ENCODE measurements at regions not wholly inside any gene's neighbourhood (a gene's known extent, or its start where the extent isn't known, plus 50 kb on each side); places are given as distances from the start of the nearest gene placed in this dataset.

DNA sequence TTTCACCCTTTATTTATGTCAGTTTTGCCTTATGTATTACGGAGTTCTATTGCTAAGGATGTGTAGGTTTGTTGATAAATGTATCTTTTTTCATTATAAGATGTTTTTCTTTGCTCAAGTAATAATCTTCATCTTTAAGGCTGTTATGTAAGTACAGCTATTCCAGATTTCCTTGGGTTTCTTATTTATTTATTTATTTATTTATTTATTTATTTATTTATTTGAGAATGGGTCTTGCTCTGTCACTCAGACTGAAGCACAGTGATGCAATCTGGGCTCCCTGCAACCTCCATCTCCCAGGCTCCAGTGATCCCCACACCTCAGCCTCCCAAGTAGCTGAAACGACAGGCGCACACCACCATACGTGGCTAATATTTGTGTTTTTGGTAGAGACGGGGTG is 617.0 kb downstream of the SLITRK1 start:
- H3K27me3 Mint-ChIP-seq, result no peaks in the 10 kb centered on the region
- no peak for DNase-seq (ENCODE audit: low spot score in 2 of 2)
- H3K36me3 Mint-ChIP-seq (ENCODE audit: insufficient read depth), result no peaks in the 10 kb centered on the region
- no peaks in the 10 kb centered on the region for H3K4me1 Mint-ChIP-seq
- no peak overlapping the region for H3K27ac Mint-ChIP-seq (ENCODE audit: low read depth)
- H3K9me3 Mint-ChIP-seq, result peaks cover 4% of the 10 kb centered on the region
- no peak for ATAC-seq (replicated peaks; ENCODE audit: extremely low read depth, poor library complexity, severe bottlenecking)
- H3K4me3 Mint-ChIP-seq, result no peak overlapping the region

DNA sequence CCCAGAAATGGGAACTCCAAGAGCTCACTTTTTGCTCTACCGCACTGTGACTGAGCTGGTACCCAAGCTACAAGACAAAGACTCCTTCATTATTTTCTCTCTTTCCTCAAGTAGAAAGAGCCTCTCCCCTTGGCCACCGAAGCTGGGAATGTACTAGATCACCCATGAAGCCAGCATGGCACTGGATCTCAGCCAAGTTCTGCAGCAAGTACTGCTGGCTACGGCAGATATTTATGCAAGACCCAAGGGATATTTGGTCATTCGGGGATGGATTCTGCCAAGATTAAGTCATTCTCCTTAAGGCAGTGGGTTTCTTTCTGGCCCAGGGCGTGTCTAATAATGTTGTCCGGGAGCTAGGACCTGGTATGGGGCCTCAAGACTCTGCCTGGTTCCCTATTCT is 633.5 kb downstream of the SLITRK1 start:
- Mint-ChIP-seq H3K27me3 (no peaks in the 10 kb centered on the region), H3K9me3 (peaks cover 25% of the 10 kb centered on the region), H3K27ac (ENCODE audit: low read depth) (no peak overlapping the region), H3K4me1 (no peaks in the 10 kb centered on the region), H3K4me3 (no peak overlapping the region), H3K36me3 (ENCODE audit: insufficient read depth) (no peaks in the 10 kb centered on the region)
- ATAC-seq (replicated peaks; ENCODE audit: extremely low read depth, poor library complexity, severe bottlenecking) (no peak), DNase-seq (ENCODE audit: low spot score in 2 of 2) (no peak)

DNA sequence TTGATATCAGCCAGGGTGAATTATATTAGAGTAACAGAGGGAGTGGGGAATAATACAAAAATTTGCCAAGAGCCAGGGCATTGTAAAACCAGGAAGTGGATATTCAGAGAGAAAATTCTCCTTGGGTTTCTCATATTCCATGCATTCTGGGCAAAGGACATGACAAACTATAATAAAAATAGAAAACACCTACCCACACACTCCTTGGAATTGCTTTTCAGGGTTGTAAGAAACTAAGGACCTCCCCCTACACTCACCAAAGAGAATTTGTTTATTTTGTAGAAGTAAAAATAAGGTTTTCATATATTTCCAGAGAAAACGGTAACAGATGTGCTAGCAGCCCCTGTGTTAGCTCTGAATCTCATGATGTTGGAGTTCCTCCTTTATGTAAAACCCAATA is 649.6 kb downstream of the SLITRK1 start:
- Mint-ChIP-seq H3K36me3 (ENCODE audit: insufficient read depth) (no peaks in the 10 kb centered on the region), H3K4me1 (no peaks in the 10 kb centered on the region), H3K9me3 (peaks cover 18% of the 10 kb centered on the region), H3K27ac (ENCODE audit: low read depth) (no peak overlapping the region), H3K4me3 (no peak overlapping the region), H3K27me3 (no peaks in the 10 kb centered on the region)
- ATAC-seq (replicated peaks; ENCODE audit: extremely low read depth, poor library complexity, severe bottlenecking) (no peak), DNase-seq (ENCODE audit: low spot score in 2 of 2) (no peak)

DNA sequence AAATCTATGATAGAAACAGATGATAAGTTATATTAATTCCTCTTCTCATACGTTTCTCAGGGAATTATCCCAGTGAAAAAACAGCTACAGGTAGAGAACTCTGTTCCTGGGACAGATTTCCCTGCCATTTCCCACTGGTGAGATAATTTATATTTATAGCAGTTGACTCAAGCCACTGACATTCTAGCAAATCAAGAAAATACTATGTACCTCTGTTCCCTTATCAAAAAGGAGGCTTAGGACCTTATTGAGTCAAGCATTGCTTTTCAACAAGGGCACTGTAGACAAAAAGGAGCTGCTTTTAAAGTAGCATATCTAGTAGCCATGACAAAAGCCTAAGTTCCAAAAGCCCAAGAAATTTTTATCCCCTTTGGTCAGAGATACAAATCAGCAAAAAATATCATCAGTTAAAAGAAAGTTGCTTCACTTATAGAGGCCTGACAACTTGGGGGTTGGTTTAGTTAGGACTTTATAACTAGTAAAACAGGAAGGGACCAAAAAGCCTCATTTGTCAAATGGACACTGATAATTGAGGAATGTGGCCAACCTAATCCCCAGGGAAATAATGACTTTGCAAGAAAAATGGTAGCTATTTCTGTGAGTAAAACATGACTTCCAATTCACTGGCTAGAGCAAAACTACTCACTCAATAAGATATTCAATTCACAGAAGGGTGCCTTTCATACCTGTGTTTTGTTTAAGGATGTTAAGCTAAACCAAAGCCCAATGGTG is 652.5 kb downstream of the SLITRK1 start:
- ATAC-seq (replicated peaks; ENCODE audit: extremely low read depth, poor library complexity, severe bottlenecking), result no peak

DNA sequence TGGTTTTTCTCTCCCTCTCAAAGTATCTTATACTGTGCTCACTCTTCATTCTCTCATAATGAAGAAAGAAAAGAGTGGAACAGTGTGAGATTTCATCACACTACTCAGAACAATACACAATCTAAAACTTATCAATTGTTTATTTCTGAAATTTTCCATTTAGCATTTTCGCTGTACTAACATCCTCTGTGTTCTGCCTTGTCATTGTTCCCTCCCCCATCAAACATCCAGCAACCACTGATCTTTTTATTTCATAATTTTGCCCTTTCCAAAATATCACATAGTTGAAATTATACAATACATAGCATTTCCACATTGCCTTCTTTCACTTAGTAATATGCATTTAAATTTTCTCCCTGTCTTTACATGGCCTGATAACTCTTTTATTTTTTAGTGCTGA is 658.7 kb downstream of the SLITRK1 start:
- H3K36me3 Mint-ChIP-seq (ENCODE audit: insufficient read depth), result no peaks in the 10 kb centered on the region
- ATAC-seq (replicated peaks; ENCODE audit: extremely low read depth, poor library complexity, severe bottlenecking) (no peak), DNase-seq (ENCODE audit: low spot score in 2 of 2) (no peak)
- H3K9me3 Mint-ChIP-seq, result peaks cover 10% of the 10 kb centered on the region
- no peaks in the 10 kb centered on the region for H3K4me1 Mint-ChIP-seq
- no peaks in the 10 kb centered on the region for H3K27me3 Mint-ChIP-seq
- no peak overlapping the region for H3K4me3 Mint-ChIP-seq
- H3K27ac Mint-ChIP-seq (ENCODE audit: low read depth), result no peak overlapping the region

More for the DNA sequence above, 652.5 kb downstream of the SLITRK1 start:
- no peaks in the 10 kb centered on the region for H3K36me3 Mint-ChIP-seq (ENCODE audit: insufficient read depth)
- H3K4me1 Mint-ChIP-seq, result no peaks in the 10 kb centered on the region
- H3K27me3 Mint-ChIP-seq, result no peaks in the 10 kb centered on the region
- peaks cover 11% of the 10 kb centered on the region for H3K9me3 Mint-ChIP-seq
- no peak for DNase-seq (ENCODE audit: low spot score in 2 of 2)
- no peak overlapping the region for H3K4me3 Mint-ChIP-seq
- H3K27ac Mint-ChIP-seq (ENCODE audit: low read depth), result no peak overlapping the region

DNA sequence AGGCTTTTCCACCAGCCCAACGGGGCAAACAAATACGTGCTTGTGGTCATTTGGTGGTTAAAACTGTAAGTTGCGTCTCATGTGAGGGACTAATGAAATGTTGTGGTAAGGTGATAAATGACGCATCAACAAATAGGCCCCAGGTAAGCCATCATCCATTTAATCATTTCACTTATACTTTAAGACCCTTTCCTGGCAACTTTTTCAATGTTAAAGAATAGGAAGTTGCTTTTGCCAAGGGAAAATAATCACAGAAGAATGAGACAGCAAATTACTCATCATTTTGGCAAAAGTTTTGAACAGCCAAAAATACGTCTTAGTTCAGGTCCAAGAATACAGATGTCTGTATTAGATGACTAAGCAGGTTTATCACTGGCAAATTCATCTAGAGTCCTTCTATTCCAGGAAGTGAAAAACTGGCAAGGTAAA is 660.4 kb downstream of the SLITRK1 start:
- Mint-ChIP-seq H3K4me3 (no peak overlapping the region), H3K27ac (ENCODE audit: low read depth) (no peak overlapping the region), H3K9me3 (peaks cover 10% of the 10 kb centered on the region)

DNA sequence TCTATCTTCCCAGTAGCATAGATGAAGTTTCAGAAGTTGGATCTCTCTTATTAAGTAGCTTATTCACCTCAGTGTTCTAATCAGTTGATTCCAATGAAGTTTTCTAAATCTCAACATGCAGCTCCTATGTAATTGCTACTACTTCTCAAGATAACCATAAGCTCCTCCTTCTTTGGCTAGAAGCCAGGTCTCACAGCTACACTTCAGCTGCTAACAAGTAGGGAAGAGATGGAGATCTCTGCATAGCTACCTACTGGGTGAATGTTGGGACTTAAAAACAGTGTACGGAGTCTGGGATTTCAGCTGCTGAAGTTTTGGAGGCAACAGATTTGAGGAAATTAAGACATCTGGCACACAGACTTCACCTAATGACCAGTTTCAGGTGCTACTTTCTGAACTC is 661.0 kb downstream of the SLITRK1 start:
- no peak overlapping the region for H3K4me3 Mint-ChIP-seq
- H3K4me1 Mint-ChIP-seq, result no peaks in the 10 kb centered on the region
- no peaks in the 10 kb centered on the region for H3K27me3 Mint-ChIP-seq
- no peaks in the 10 kb centered on the region for H3K36me3 Mint-ChIP-seq (ENCODE audit: insufficient read depth)
- no peak overlapping the region for H3K27ac Mint-ChIP-seq (ENCODE audit: low read depth)
- no peak for DNase-seq (ENCODE audit: low spot score in 2 of 2)
- no peak for ATAC-seq (replicated peaks; ENCODE audit: extremely low read depth, poor library complexity, severe bottlenecking)
- peaks cover 10% of the 10 kb centered on the region for H3K9me3 Mint-ChIP-seq

More for the DNA sequence above, 660.4 kb downstream of the SLITRK1 start:
- no peak for DNase-seq (ENCODE audit: low spot score in 2 of 2)
- Mint-ChIP-seq H3K4me1 (no peaks in the 10 kb centered on the region), H3K36me3 (ENCODE audit: insufficient read depth) (no peaks in the 10 kb centered on the region), H3K27me3 (no peaks in the 10 kb centered on the region)
- no peak for ATAC-seq (replicated peaks; ENCODE audit: extremely low read depth, poor library complexity, severe bottlenecking)

DNA sequence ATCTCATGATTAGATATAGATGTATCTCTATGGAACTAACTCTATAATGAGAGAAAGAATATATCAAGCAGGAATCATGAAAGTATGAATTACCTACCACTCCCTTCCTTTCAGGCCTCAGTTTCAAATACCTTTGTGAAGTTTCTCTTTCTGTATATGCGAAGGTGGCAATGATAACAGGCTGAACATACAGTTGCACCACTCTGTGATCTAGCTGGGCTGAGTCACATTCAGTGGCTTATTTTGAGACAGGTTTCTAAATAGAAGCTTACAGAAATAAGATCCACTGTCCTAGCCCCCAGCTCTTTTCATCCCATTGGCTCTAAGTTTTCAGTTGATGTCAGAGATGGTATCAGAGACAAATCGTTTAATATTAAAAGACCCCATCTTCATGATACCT is 662.0 kb downstream of the SLITRK1 start:
- ATAC-seq (replicated peaks; ENCODE audit: extremely low read depth, poor library complexity, severe bottlenecking), result no peak
- H3K27ac Mint-ChIP-seq (ENCODE audit: low read depth), result no peak overlapping the region
- H3K9me3 Mint-ChIP-seq, result peaks cover 10% of the 10 kb centered on the region
- DNase-seq (ENCODE audit: low spot score in 2 of 2), result no peak
- H3K4me1 Mint-ChIP-seq, result no peaks in the 10 kb centered on the region
- no peaks in the 10 kb centered on the region for H3K27me3 Mint-ChIP-seq
- no peaks in the 10 kb centered on the region for H3K36me3 Mint-ChIP-seq (ENCODE audit: insufficient read depth)
- no peak overlapping the region for H3K4me3 Mint-ChIP-seq

DNA sequence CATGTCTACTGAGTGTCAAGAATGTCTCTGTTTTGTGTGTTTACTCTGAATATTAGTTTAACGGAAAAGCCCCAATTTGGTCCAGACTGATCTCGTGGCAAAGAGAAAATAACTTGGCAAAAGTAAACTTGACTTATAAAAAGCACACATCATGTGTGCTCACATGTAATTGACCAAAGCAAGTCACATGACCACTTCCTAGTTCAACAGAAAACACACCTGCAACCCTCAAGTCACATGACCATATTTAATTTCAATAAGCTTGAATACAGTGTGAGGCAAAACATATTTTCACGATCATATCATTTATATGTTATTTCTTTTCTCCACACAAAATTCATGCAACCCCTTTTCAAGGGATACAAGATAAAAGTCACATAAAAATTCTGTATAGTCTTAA is 662.4 kb downstream of the SLITRK1 start:
- Mint-ChIP-seq H3K4me3 (no peak overlapping the region), H3K36me3 (ENCODE audit: insufficient read depth) (no peaks in the 10 kb centered on the region), H3K4me1 (no peaks in the 10 kb centered on the region), H3K27me3 (no peaks in the 10 kb centered on the region), H3K27ac (ENCODE audit: low read depth) (no peak overlapping the region), H3K9me3 (peaks cover 10% of the 10 kb centered on the region)
- ATAC-seq (replicated peaks; ENCODE audit: extremely low read depth, poor library complexity, severe bottlenecking) (no peak), DNase-seq (ENCODE audit: low spot score in 2 of 2) (no peak)

DNA sequence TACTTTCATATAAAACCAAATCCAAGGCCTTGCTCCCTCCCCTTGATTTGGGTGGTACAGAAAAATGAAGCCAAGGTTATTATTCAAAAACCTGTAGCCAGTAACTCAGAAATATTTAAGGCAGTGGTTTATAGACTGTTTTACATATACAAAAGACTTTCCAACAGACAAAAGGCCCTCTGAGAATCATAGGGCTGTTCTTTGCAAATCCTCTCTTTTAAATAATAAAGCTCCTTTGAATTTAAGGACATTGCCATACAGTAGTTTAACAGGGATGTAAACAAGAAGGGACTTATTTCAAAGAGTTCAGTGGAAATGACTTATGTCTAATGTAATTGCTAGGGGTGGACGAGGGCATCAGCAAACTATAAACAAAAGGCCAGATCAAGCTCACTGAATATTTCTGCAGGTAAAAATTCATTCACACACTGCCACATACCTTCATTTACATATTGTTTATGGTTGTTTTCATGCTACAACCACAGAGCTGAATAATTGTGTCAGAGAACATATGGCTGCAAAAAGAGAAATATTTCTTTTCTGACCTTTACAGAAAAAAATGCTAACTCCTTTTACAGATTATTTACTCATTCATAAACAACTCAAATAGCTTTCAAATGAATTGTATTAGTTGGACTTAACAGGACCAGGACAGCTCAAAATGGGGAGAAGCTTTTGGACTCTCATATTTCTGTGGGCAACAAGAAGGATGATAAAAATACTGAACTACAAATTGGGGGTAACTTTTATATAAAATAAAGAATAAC is 665.6 kb downstream of the SLITRK1 start:
- no peaks in the 10 kb centered on the region for H3K27me3 Mint-ChIP-seq
- ATAC-seq (replicated peaks; ENCODE audit: extremely low read depth, poor library complexity, severe bottlenecking) (no peak), DNase-seq (ENCODE audit: low spot score in 2 of 2) (no peak)
- H3K4me3 Mint-ChIP-seq, result no peak overlapping the region
- peaks cover 5% of the 10 kb centered on the region for H3K9me3 Mint-ChIP-seq
- H3K4me1 Mint-ChIP-seq, result no peaks in the 10 kb centered on the region
- no peaks in the 10 kb centered on the region for H3K36me3 Mint-ChIP-seq (ENCODE audit: insufficient read depth)
- H3K27ac Mint-ChIP-seq (ENCODE audit: low read depth), result no peak overlapping the region

DNA sequence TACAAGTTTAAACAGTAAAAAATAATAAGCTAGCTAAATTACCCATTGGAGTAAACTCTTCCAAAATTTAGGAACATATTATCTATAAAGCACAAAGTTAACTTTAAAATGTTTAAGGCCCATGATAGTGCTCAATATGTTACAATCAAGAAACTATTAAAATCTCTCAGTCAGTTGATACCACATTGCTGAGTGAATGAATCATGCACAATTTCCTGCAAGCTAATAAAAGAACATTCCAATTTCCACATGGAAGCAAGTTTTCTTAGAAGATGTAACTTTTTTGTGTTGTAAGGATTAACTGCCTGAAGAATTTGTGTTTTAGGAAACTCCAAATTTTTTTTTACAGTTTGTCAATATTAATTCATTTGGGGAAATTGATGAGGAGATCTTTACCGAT is 666.6 kb downstream of the SLITRK1 start:
- DNase-seq (ENCODE audit: low spot score in 2 of 2) (no peak), ATAC-seq (replicated peaks; ENCODE audit: extremely low read depth, poor library complexity, severe bottlenecking) (no peak)
- Mint-ChIP-seq H3K27me3 (no peaks in the 10 kb centered on the region), H3K36me3 (ENCODE audit: insufficient read depth) (no peaks in the 10 kb centered on the region), H3K4me3 (no peak overlapping the region), H3K4me1 (no peaks in the 10 kb centered on the region), H3K27ac (ENCODE audit: low read depth) (no peak overlapping the region), H3K9me3 (peaks cover 5% of the 10 kb centered on the region)

DNA sequence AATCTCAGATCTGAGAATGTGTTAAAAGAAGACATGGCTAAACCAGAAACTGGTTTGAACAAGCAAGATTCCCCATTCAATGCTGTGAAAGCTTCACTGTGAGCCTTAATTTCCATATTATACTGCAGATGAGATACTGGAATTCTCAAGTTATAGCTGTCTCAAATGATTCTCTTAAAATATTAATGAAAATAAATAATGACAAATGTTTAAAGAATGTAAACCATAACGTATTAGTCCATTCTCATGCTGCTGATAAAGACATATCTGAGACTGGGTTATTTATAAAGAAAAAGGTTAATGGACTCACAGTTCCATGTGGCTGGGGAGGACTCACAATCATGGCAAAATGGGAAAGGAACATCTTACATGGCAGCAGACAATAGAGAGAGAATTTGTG is 667.8 kb downstream of the SLITRK1 start:
- Mint-ChIP-seq H3K9me3 (peaks cover 12% of the 10 kb centered on the region), H3K27ac (ENCODE audit: low read depth) (no peak overlapping the region), H3K27me3 (no peaks in the 10 kb centered on the region), H3K4me3 (no peak overlapping the region), H3K36me3 (ENCODE audit: insufficient read depth) (no peaks in the 10 kb centered on the region), H3K4me1 (no peaks in the 10 kb centered on the region)
- DNase-seq (ENCODE audit: low spot score in 2 of 2), result no peak
- no peak for ATAC-seq (replicated peaks; ENCODE audit: extremely low read depth, poor library complexity, severe bottlenecking)

DNA sequence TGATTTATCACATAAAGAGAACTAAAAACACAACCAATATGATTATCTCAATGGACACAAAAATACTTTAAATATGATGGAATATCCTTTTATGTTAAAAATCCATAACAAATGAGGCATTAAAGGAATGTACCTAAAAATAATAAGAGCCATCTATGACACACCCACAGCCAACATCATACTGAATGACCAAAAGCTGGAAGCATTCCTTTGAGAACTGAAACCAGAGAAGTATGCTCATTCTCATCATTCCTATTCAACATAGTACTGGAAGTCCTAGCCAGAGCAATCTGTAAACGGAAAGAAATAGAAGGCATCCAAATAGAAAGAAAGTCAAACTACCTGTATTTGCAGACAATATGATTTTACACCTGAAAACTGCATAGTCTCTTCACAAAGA is 671.0 kb downstream of the SLITRK1 start:
- Mint-ChIP-seq H3K27me3 (no peaks in the 10 kb centered on the region), H3K27ac (ENCODE audit: low read depth) (no peak overlapping the region), H3K4me1 (no peaks in the 10 kb centered on the region), H3K36me3 (ENCODE audit: insufficient read depth) (no peaks in the 10 kb centered on the region), H3K9me3 (peaks cover 8% of the 10 kb centered on the region), H3K4me3 (no peak overlapping the region)
- ATAC-seq (replicated peaks; ENCODE audit: extremely low read depth, poor library complexity, severe bottlenecking) (no peak), DNase-seq (ENCODE audit: low spot score in 2 of 2) (no peak)
